Left colon (tissue), 2 donors: ENCODE measurements at regions not wholly inside any gene's neighbourhood (a gene's known extent, or its start where the extent isn't known, plus 50 kb on each side); places are given as distances from the start of the nearest gene placed in this dataset.
"Not testable (repeated sequence)": the region's sequence is repeated elsewhere in the genome, so short reads cannot be mapped to it uniquely, and the experiment has no call there.

Source experiments
- ATAC-seq: fragments of 200-7000 bp; cut with Tn5 transposase; one replicate; pipeline ENCODE4 v1.9.1; 2020; ENCODE audit warnings: mild to moderate bottlenecking, moderate library complexity
- DNase-seq, 2 donors: peaks; one replicate each; pipeline ENCODE4 v3.0.0-alpha.2; 2020
- intact Hi-C, 2 donors: fragments of 100-400 bp; cut with DNase I in 1 of 2; cut with micrococcal nuclease in 1 of 2; formaldehyde crosslinking; loops; one replicate each; pipeline versions ENCODE4 v1.11.2 to v1.14.0; 2022; cut with DNase I, micrococcal nuclease
- donor health status: DM: no; HTN: no; CAD: no.
- donor health status: DM: yes; HTN: yes; CAD: no.

DNA sequence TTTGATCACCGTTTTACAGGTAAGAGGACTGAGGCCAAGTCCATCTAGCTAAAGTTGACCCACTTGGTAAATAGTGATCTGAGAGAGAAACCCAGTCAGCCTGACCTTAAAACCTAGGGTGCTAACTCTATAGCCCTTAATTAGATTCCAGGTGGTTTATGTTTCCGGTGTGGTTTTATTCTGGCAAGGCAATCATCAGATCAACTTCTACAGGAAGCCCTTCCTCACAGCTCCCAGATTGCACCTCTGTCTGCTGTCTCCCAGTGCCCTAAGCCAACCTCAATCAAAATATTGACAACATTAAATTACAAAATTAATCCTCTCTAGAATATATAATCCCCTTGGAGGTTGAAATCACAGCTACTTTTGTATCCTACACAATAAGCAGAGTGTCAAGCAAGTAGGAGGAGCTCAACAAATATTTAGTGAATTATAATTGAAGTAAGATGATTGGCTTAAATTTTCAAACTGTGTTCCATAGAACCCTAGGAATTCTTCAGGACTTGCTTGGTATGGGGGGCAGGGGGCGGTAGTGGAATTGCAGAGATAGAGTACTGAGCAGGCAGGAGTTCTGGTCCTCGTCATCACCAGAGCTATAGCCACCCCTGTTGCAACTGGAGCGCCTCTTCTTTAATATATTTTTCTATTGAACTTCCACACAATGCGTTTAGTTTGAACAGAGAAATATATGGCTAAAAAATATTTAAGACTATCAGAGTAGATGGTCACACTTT is 692.8 kb upstream of the LRRN3 start:
- intact Hi-C loops: no loop called here
- no peak for DNase-seq
- ATAC-seq: no peak

DNA sequence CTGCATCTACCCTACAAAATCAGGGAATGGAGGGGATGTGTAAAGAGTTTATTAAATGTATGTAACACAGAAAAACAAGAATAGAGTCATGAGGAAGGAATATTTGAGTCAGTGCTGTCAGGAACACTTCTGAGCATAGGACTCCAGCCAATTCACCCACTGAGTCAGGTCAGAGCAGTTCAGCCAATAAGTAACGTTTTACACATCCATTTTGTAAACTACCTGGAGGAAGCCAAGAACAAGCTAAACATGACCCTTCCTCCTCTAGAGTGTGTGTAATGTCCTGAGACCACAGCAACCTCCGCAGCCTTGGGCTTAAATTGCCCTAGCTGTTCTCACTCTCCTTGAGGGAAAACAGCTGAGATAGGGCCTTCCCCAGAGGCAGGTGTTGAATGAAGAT is 691.5 kb upstream of the LRRN3 start:
- no peak for DNase-seq
- intact Hi-C loops: no loop called here
- ATAC-seq: no peak

DNA sequence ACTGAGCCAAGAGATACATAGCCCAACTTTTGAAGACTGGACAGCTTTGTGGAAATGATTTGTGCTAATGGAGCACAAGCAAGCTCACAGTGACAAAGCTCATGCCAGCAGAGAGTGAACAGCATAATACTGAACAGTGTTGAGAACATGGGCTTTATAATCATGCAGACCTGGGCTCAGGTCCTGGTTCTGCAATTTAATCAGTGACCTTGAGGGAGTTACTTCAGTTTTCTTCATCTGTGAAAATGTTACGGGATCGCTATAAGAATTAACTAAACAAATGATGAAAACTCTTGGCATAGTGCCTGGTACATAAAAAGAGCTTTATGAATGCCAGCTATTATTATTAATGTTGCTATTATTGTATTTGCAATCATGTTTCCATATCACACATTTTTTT is 690.5 kb upstream of the LRRN3 start:
- no peak for ATAC-seq

DNA sequence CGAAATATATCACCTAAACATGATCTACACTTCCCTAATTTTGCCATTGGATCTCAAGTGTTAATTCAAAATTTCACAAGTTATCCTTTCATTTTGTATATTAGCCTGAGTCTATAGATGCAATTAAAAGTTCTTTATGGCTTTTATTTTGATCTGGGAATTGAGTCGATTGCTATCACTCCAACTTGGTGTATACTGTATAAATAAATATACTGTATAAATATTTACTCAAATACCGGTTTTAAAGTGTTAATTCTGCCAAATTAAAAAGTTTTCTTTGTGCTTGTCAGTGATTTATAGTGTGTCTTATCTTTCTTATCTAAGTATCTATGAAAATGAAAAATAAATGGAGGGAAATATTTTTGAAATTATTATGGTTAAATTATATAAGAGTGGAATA is 683.7 kb upstream of the LRRN3 start:
- no peak for ATAC-seq
- no peak for DNase-seq
- intact Hi-C loops: no loop called here

More for the DNA sequence above, 690.5 kb upstream of the LRRN3 start:
- no peak for DNase-seq
- intact Hi-C loops: no loop called here

DNA sequence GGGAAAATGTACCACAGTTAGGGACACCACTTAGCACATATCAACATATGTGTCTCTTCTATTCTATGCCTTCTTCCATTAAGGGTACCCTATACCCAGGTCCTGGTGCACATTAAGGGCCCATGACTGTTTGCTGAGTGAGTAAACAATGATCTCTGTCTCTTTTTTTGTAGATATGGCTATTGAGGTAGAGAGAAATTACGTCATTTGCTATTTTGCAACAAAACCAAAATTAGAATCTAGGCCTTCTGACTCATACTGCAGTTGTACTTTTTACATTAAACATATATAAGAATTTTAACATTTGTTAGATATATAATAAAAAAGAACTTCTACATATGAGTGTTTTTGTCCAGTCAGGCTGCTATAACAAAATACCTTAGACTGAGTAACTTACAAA is 683.2 kb upstream of the LRRN3 start:
- no peak for ATAC-seq
- no peak for DNase-seq
- intact Hi-C loops: no loop called here

DNA sequence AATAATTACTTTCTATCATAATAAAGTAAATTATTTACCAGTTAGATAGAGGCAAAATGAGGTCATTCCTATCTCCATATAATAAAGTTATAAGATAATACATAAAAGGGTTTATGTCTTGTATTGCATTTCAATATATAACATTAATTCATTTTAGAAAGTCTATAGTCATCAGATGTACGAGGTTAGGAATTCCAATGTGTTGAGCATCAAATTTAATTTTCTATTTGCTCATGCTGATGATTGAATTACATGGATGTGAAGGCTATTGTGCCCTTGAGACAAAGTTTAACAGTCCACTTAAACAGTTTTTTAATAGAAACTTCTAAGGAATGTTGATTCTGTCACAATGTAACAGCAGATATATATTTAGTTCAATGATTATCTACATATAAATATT is 678.3 kb upstream of the LRRN3 start:
- no peak for ATAC-seq
- no peak for DNase-seq
- intact Hi-C loops: no loop called here

DNA sequence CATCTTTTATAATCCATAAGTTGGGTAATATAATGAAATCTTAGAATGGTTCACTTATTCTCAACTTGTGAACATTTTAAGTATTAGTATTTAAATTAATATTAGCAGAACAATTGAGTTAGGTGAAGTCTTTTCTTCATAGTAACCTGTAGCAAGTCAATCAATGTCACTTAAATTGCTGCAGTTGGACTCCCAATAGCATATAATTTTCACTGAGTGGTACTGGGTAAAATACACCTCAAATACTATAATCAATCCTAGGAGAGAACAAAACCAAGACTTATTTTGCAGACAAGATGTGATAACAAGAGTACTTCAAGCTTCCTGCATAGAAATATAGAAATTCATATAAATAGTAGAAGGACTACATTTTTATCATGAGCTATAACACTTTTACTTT is 677.9 kb upstream of the LRRN3 start:
- DNase-seq: no peak
- intact Hi-C loops: no loop called here
- ATAC-seq: no peak

DNA sequence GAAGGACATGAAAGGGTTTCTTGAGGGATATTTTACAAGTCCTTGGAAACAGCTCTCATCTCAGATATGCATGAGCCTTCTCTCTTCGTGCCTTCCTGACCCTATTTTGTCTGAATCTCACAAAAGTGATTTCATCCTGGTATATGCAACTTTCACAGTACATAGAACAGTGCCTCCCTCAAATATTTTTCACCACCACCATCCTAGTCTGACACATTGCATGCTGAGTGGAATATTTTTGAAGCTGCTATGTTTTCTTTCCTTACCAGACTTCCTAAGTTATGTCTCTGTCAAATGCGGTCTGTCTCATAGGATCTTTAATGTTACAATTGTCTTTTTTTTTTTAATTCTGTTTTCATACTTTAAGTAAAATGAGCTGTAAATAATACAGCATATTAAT is 673.3 kb upstream of the LRRN3 start:
- intact Hi-C loops: no loop called here
- DNase-seq: no peak
- ATAC-seq: no peak

DNA sequence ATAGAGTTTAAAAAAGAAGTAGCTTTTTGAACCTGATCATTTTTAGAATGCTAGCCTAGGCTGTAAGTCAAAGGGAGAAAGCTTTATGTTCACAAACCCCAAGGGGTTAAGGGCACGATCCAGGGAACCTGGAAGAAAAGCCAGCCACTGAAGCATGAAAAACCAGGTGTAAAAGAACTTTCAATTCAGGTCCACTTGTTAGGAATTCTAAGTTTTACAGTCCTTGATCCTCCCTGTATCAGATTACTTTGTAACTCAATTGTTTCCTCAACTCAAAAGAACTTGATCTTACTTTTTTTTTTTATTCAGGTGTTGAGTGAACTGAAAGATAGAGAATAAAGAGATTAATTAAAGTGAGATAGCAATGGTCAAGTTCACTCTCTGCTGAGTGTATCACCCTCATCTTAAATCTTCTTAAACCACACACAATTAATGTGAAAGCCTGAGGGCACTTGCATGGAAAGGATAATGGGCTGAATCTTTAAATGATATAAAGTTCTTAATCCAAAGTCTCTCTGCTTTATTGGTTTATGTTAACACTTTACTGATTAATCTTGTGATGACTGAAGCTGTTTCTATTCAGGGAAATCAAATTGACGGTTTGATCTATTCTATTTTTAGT is 672.2 kb upstream of the LRRN3 start:
- intact Hi-C loops: no loop called here
- ATAC-seq (no peak), DNase-seq (no peak)

DNA sequence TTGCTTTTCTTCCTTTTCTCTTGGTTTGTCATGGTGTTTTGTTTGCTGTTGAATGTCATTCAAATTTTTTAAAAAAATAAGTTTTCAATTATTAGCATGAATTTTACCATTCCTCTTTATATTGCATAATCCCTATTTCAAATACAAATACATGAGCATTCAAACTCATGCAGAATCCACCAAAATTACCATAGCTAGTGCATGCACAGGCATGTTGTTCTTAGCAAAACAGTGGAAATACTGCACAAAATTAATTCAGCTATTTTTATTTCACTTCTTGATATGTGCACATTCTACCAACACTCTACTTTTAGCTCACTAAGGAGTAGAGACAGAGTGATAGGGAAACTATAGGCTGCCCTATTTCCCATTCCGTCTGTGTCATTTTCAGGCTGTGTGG is 670.1 kb upstream of the LRRN3 start:
- DNase-seq: no peak
- intact Hi-C loops: no loop called here
- no peak for ATAC-seq

DNA sequence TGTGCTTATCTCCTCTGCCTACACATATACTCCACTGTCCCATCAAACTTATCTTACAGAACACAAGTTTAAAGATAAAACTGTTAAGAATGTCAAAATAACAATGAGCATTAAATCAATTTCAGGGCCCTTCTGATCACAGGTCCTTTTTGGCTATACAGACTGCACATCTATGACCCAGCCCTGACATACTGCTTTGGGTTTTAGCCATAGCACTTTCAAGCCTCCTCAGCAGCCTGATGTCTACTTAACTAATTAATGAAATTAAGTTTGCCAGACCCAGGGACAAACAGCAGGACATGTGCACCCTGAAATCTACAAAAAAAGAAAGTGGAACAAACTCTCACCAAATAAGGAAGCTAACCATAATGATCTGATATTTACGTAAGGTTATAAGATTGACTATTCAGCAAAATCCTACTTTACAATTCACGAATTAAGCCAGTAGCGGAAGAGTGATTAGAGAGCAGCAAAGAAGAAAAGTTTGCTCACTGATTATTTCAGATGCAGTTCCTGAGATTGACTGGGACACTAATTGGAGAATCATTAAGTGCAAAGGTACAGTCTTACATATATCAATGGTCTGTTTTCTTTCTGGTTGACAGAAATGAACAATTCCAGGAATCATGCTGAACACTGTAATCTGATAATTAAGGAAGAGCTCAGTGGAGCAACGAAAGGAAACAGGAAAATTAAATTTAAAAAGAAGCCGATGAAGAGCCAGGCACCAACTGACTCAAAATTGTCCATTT is 669.3 kb upstream of the LRRN3 start:
- DNase-seq (no peak), ATAC-seq (no peak)
- intact Hi-C loops: no loop called here

DNA sequence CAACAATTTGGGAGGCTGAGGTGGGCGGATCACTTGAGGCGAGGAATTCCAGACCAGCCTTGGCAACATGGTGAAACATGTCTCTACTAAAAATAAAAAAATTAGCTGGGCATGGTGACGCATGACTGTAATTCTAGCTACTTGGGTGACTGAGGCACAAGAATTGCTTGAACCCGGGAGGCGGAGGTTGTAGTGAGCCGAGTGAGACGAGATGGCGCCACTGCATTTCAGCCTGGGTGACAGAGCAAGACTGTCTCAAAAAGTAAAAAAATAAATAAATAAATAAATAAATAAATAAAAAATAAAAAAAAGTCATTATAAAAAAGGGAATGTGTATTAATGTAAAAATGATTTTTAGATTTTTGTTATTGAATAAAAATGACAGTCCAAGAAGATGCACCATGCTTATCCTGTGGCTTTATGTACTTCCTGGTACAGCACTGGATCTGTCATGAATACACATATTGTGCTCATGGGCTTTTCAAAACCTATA is 658.8 kb upstream of the LRRN3 start:
- intact Hi-C loops: no loop called here
- DNase-seq: no peak
- ATAC-seq: no peak

DNA sequence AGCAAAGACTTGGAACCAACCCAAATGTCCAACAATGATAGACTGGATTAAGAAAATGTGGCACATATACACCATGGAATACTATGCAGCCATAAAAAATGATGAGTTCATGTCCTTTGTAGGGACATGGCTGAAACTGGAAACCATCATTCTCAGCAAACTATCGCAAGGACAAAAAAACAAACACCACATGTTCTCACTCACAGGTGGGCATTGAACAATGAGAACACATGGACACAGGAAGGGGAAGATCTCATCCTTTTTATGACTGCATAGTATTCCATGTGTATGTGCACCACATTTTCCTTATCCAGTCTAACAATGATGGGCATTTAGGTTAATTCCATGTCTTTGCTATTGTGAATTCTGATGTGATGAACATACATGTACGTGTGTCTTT is 652.0 kb upstream of the LRRN3 start:
- DNase-seq, ATAC-seq, intact Hi-C loops: not testable (repeated sequence)

DNA sequence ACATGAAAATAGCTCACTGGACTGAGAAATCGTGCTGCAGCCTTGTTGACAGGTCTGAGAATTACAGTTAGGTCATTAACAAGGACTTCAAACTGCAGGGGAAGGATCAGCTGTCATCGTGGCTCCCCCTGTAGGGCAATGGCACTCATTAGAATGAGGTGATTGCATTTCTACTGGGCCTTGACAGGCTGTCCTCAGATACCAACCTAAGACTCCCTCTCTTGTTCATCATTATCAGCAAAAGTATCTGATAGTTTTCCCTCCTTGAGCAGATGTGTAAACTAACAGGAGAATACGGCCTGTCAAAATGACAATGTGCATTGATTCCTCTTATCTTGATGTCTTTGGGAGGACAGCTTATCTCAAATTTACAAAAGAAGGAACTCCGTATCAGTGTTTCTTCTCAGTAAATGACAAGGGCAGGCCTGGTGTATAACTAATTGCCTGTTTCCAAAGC is 648.5 kb upstream of the LRRN3 start:
- ATAC-seq (peak; percentile 52), DNase-seq (peak in 1 of 2 donors; percentile 20)
- intact Hi-C loops: no loop called here

DNA sequence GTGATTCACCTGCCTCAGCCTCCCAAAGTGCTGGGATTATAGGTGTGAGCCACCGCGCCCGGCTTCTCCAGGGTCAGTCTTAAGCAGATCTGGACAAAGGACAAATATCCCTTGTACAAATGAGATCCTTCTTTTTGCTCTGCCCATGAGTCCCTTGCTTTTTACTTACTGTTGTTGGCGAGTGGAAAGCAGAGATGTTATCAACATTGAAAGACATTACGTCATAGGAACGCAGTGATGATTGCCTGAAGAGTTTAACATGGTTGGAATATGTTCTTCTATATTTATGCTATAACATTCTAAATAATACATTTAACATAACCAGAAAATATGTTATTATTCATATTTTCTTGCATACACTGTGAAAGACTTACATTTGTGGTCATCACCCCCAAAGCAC is 644.3 kb upstream of the LRRN3 start:
- no peak for ATAC-seq

DNA sequence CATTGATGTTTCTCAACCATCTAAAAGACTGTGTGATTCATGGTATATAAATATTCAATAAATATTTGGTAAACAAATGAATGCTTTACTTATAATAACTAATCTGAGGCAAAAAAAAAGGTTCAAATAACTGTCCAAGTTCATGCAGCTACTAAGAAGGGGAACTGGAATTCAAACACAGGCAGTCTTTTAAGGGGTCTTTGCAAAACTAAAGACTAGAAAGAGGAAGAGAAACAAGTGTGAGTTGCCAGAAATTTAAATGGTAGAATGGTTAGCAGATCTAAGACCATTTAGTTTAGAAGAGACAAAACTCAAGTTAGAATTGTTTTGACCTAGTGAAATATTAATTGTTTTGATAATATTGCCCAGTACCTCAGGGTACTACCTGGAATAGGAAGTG is 642.0 kb upstream of the LRRN3 start:
- intact Hi-C loops: no loop called here
- ATAC-seq (no peak), DNase-seq (no peak)

More for the DNA sequence above, 644.3 kb upstream of the LRRN3 start:
- DNase-seq: no peak
- intact Hi-C loops: no loop called here

DNA sequence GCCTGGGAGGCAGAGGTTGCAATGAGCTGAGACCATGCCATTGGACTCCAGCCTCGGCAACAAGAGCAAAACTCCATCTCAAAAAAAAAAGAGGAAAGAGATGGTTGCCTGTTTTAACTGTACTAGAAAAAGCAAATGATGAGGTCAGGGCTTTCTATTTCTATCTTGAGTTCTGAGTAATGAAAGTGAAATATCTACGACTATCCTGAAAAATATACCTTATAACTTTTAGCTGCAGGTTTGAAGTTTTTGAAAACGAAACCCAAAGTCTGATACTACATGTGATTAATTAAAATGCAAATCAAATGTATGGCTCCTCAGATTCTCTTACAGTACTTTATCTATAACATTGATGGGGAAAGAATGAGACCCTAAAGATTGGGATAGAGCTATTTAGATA is 636.2 kb upstream of the LRRN3 start:
- ATAC-seq (no peak), DNase-seq (no peak)
- intact Hi-C loops: no loop called here

DNA sequence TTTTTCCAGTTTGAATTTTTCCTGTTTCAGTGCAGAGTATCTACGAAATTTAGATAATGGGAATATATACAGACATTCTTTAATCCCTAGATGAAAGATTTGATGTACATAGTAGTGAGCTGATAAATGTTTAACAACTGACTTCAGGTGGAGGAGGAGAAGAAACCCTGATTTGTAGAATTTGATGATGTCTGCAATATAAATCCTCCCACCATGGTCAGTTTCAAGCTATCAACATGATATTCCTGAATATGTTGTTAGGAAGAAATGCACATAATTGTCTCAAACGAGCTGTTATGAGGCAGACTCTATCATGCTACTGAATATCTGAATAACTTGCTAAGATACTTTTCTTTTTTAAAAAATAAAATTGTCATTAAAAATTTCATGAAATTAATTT is 629.3 kb upstream of the LRRN3 start:
- intact Hi-C loops: no loop called here
- ATAC-seq (no peak), DNase-seq (no peak)

DNA sequence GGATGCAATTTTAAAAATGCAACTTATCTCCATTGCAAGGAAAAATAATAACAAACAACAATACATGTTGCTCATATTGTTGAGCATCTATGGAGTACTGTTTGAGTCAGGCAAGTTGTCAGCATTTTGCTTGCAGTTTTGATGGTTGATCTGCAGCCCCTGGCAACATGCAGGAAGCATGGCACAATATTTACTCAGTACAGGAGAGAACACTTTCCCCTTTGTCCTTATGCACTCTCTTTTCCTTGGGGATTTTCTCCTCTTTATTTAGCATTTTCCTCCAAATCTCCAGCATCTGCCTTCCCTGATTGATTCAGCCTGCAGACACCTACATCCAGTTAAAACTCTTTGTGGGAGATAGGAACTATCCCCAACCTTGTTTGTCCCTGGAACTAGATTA is 620.5 kb upstream of the LRRN3 start:
- ATAC-seq (no peak), DNase-seq (no peak)
- intact Hi-C loops: no loop called here

DNA sequence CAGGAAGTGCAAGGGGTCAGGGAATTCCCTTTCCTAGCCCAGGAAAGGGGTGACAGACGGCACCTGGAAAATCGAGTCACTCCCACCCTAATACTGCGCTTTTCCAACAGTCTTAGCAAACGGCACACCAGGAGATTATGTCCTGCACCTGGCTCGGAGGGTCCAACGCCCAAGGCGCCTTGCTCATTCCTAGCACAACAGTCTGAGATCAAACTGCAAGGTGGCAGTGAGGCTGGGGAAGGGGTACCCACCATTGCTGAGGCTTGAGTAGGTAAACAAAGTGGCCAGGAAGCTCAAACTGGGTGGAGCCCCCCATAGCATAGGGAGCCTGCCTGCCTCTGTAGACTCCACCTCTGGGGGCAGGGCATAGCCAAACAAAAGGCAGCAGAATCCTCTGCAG is 618.5 kb upstream of the LRRN3 start:
- DNase-seq, intact Hi-C loops, ATAC-seq: not testable (repeated sequence)
